NCI-H2196 treated with DMSO at 0.1 percent for 48 hours (cell line): ENCODE measurements at regions not wholly inside any gene's neighbourhood (a gene's known extent, or its start where the extent isn't known, plus 50 kb on each side); places are given as distances from the start of the nearest gene placed in this dataset.

Source experiments
- DNase-seq: peaks from one replicate; lab custom pipeline; 2025; ENCODE audit not compliant: unreplicated experiment; lab: John Stamatoyannopoulos, UW

GRCh38 chr4:175369087-175369486, 443.0 kb downstream of the GPM6A start:
- DNase-seq: no peak

GRCh38 chr4:175371091-175371490, 441.0 kb downstream of the GPM6A start:
- DNase-seq: no peak

DNA sequence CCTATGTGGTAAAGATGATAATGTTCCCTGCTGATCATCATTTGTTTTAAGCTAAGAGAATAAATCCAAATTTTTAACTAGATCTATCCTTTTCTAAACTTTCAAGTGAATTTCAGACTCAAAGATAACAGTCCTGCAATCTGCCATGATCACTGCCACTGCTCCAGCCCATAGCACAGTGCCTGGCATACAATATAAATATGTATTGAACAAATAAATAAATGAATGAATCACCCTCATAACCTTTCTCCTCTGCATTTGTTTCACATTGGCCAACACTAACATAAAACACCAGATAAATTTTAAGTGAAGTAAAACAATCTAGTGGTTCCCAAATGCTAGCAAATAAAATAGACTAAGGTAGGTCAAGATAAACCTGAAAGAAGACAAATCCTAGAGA, 439.0 kb downstream of the GPM6A start:
- no peak for DNase-seq

- no peak for DNase-seq
Observed at GRCh38 chr4:175374459-175374858, 437.6 kb downstream of the GPM6A start.

DNA sequence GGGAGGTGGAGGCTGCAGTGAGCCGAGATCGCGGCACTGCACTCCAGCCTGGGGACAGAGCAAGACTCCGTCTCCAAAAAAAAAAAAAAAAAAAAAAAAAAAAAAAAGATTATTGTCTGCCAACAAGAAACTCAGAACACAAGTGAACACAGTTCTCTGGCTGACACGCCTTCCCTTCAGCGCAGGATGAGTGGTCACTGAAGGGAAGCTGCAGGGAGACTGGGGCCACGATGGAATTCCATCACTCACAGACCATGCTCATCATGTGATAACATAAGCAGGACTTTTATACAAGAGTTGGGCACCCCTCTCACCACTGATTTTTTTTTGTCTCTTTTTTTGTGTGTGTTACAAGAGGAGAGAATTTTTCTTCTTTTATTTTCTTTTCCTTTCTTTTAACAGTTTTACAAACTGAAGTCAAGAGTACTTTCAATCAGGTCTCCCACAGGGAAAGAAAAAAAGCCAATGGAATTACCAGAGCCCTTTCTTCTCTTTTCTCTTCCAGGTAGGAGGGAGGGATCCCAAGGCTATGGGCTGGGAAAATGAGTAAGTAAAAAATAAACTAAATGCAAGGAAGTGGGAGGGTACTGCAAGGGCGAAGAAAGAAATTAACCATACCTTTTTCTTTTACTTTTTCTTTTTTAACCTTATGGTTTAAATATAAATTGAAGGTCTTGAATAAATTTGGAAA, 435.6 kb downstream of the GPM6A start:
- DNase-seq: no peak

GRCh38 chr4:175377203-175377602, 434.9 kb downstream of the GPM6A start:
- no peak for DNase-seq

DNA sequence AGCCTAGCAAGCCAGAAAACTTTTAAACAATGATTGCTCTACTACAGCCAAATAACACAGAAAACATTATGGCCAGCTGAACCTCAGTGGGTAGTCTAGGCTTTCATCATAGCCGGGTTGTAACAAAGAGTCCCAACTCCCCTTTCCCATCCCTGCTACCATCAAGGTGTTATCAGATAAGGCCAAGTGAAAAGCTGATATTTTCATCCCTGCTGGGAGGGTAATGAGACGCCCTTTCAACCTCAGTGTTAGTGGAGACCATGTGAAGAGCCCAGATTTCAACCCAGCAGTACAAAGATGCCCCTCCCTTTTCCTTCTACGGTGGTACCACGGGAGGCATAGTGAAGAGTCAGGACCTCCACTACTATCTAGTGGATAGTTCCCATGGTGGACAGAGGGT, 433.7 kb downstream of the GPM6A start:
- no peak for DNase-seq

GRCh38 chr4:175380841-175381240, 431.2 kb downstream of the GPM6A start:
- DNase-seq: no peak

- no peak for DNase-seq
Observed at GRCh38 chr4:175385797-175386196, 426.3 kb downstream of the GPM6A start.

- DNase-seq: no peak
Observed at GRCh38 chr4:175386776-175387507, 425.1 kb downstream of the GPM6A start.

DNA sequence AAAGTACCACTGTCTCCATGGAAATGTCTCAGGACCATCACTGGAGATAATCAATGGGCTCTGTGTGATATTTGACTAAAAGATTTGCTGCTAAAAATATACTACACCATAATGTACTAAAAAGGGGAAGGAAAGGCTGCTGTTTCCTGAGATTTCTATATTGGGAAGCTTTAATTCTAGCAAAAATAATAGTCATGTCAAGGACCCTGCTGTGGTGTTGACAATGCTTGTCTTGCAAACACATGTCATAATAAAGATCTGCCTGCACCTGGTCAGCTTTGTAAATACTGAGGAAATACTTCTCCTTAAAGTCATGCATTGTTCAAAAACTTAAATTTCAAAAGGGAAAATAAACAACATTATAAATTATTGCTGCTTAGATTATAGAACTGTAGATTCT, 417.9 kb downstream of the GPM6A start:
- no peak for DNase-seq

DNA sequence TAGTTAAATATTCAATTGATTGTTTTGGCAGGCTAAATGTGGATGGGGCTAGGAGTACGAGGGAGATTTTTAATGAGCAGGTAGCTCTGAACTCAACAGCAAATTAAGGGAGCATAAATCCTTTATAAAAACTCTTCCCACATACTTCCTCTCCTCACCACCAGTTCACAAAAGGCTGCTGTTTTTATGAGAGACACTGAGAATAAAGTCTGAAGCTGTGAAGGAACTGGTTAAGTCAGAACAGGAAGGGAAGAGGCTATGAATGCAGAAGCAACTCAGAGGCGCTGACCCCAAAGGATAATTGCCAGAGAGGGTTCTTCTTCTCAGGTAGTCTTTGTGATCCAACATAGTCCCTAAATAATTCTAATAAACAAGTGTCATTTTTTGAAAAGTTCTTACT, 406.1 kb downstream of the GPM6A start:
- DNase-seq: no peak

GRCh38 chr4:175407926-175408325, 404.1 kb downstream of the GPM6A start:
- no peak for DNase-seq

- DNase-seq: no peak
Observed at GRCh38 chr4:175411251-175411650, 400.8 kb downstream of the GPM6A start.

GRCh38 chr4:175412161-175412560, 399.9 kb downstream of the GPM6A start:
- DNase-seq: no peak

DNA sequence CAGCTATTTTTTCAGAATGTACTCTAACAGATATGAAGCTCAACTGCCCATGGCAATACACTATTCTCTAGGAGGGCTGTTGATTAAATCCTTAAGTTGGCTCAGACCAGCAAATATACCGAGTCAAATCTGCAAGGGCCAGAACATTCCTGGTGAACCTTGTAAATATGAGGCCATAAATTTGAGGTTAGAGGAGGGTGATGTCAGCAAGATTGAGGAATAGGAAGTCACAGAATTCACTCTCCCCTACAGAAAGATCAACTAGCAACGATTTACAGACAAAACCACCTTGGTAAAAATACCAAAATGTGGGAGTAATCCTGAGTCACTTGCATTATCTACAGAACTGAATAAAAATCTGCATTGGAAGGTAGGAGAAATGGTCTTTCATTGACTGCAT, 399.3 kb downstream of the GPM6A start:
- no peak for DNase-seq

DNA sequence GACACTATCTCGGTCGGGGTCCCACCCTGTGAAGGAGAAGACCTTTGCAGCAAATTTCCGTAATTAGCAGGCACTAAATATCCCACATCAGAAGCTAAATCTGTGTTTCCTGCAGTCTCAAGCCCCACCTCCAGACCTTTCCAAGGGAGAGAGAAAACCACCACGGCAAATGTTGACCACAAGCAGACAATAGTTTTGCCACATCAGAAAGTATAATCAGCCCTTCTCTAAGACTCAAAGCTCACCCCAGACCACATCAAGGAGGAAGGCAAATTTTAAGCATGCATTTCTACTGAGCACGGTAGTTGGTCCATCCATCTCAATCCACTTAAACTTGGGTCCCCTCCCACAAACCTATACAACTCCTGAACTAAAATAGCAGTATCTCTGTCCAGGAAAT, 398.5 kb downstream of the GPM6A start:
- no peak for DNase-seq

DNA sequence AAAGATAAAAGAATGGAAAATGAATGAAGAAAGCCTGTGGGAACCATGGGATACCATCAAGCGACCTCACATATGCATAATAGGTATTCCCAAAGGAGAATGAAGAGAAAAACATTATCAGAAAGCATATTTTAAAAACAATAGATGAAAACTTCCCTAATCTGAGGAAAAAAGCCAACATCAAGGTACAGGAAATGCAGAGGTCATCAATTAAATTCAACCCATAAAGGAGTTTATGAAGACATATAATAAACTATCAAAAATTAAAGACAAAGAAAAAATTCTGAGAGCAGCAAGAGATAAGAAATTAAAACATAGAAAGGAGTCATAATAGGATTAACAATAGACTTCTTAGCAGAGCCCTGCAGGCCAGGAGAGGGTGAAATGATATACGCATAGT, 397.5 kb downstream of the GPM6A start:
- no peak for DNase-seq

DNA sequence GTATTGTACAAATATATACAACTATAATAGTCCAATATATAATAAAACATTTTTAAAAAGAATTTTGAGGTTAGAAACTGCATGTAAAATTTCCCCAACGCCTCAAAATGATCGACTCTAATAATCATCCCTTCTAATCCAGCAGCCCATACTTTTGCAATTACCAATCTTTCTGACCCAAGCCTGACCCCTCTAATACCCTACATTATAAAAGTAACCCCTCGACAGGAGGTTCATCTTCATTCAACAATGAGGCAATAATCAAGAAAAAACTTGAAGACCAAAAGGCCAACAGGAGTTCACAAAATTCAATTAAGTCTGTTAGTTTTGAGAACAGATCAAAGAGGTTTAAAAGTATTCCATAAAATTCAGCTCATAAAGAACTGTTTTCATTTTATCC, 393.5 kb downstream of the GPM6A start:
- no peak for DNase-seq

- no peak for DNase-seq
Observed at GRCh38 chr4:175419236-175419718, 392.8 kb downstream of the GPM6A start.

DNA sequence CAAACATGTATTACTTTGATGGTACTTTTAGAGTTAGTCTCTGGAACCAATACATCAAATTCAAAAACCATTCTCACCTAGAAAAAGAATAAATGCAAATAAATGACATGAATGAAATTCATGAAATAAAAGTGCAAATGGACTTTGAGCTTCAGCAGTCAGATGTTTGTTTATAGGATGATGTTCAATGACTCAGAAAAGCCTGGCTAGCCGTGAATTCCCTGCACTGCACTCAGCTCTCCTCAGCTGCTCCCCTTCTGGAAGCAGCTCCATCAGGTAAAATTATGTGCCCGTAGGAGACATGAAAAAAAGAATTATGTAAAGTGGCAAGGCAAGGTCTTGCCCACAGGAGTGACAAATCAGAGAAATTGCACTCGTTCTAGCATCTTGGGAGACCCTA, 390.6 kb downstream of the GPM6A start:
- DNase-seq: no peak

DNA sequence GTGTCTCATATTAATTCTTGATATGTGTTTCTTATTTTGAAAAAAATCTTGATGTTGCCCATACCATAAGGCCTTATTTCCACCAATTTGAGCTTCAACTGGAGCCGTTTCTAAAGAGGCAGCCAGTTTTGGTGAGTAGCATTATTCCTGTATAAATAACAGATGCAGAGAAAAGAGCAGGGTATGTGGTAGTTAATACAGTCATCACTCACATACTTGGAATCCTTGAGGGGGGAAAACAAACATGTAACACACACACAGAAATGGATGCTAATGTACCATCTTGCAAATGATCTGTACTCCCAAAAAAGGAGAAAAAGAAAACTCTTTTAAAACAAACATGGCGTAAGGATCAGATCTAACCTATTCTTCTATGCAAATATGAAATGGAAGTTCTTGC, 389.7 kb downstream of the GPM6A start:
- no peak for DNase-seq

DNA sequence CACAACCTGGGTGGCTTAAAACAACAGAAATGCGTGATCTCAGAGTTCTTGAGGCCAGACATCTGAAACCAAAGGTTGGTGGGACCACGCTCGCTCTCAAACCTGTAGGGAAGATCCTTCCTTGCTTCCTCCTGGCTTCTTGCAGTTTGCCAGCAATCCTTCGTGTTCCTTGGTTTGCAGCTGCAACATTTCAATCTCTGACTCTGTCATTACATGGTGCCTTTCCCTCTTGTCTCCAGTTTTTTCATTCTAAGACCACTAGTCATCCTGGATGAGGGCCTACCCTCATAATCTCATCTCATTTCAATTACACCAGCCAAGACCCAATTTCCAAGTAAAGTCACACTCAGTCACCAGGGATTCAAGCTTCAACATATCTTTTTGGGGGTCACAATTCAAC, 388.0 kb downstream of the GPM6A start:
- DNase-seq: no peak
